ENCODE measurements at regions not wholly inside any gene's neighbourhood (a gene's known extent, or its start where the extent isn't known, plus 50 kb on each side); places are given as distances from the start of the nearest gene placed in this dataset.
"Not testable (repeated sequence)": the region's sequence is repeated elsewhere in the genome, so short reads cannot be mapped to it uniquely, and the experiment has no call there.

DNA sequence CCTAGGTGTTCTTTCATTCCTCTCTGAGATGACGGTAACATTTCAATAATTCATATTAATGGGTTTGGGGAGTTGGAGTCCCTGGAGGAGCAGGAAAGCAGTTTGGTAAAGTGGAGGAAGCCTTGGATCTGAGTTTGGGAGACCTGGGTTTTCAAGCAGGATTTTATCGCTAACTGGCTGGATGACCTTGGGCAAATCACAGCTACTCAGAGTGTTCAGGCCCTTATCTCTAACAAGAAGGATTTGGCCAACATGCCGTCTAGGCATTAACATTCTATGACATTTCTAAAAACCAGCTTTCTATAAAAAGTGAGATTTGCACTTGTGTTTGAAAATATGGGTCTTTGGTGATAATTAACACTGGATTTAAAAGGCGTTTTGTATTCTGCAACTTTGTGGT is 59.7 kb upstream of the MEX3C start (continued):
- TF ChIP-seq, protein P1, sequence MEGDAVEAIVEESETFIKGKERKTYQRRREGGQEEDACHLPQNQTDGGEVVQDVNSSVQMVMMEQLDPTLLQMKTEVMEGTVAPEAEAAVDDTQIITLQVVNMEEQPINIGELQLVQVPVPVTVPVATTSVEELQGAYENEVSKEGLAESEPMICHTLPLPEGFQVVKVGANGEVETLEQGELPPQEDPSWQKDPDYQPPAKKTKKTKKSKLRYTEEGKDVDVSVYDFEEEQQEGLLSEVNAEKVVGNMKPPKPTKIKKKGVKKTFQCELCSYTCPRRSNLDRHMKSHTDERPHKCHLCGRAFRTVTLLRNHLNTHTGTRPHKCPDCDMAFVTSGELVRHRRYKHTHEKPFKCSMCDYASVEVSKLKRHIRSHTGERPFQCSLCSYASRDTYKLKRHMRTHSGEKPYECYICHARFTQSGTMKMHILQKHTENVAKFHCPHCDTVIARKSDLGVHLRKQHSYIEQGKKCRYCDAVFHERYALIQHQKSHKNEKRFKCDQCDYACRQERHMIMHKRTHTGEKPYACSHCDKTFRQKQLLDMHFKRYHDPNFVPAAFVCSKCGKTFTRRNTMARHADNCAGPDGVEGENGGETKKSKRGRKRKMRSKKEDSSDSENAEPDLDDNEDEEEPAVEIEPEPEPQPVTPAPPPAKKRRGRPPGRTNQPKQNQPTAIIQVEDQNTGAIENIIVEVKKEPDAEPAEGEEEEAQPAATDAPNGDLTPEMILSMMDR (IDR thresholded peaks at IDR 0.05), result no peak
- TF ChIP-seq MYBL2 (CRISPR knock-in tag; IDR thresholded peaks at IDR 0.05), result no peak
- no peak for TF ChIP-seq EMX1 (CRISPR knock-in tag; IDR thresholded peaks at IDR 0.05)
- no peak for TF ChIP-seq TP53 (CRISPR knock-in tag; IDR thresholded peaks at IDR 0.05)
- no peak for TF ChIP-seq GTF2I (CRISPR knock-in tag; conservative IDR thresholded peaks at IDR 0.05)
- TF ChIP-seq SMAD4 (CRISPR knock-in tag; IDR thresholded peaks at IDR 0.05), result no peak
- TF ChIP-seq TCF7 (CRISPR knock-in tag; IDR thresholded peaks at IDR 0.05; ENCODE audit: low read depth), result no peak
- no peak for TF ChIP-seq ZBTB21 (CRISPR knock-in tag; IDR thresholded peaks at IDR 0.05; ENCODE audit: borderline replicate concordance)
- TF ChIP-seq IRF2 (CRISPR knock-in tag; IDR thresholded peaks at IDR 0.05; ENCODE audit: borderline replicate concordance, low read depth), result no peak
- TF ChIP-seq TEAD1 (CRISPR knock-in tag; IDR thresholded peaks at IDR 0.05), result no peak

DNA sequence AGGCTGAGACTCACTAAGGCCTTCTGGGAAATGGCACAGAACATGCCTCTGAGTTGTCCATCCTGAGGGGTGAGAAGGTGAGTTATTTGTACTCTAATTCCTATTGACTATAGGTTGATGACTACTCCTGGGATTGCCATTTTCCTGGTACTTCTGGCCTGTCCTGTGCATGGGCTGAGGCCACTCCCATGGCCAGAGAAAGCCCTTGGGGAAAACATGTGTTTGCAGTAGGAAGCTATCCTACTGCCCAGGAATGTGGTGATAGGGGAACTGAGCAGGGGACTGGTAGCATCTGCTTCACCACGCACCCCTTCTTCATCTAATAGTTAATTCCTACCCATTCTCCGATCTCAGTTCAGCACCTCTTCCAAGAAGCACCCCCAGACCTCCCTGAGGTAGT is 62.6 kb upstream of the MEX3C start:
- CTCF ChIA-PET, result no interaction called here
- POLR2A ChIA-PET, result no interaction called here
- Mint-ChIP-seq H3K36me3 (no peaks in the 10 kb centered on the region), H3K4me1 (no peaks in the 10 kb centered on the region), H3K9me3 (peaks cover 7% of the 10 kb centered on the region; the same call in 1 of the 2 replicates), H3K4me3 (no peak overlapping the region), H3K27ac (no peak overlapping the region), H3K27me3 (ENCODE audit: low read depth) (no peaks in the 10 kb centered on the region)
- DNase-seq (ENCODE audit: low spot score) (no peak), ATAC-seq (no peak)
- TF ChIP-seq ESRRA (CRISPR knock-in tag; IDR thresholded peaks at IDR 0.05; ENCODE audit: borderline replicate concordance) (no peak), SP1 (CRISPR knock-in tag; conservative IDR thresholded peaks at IDR 0.05) (no peak), KAT7 (CRISPR knock-in tag; IDR thresholded peaks at IDR 0.05; ENCODE audit: borderline replicate concordance) (no peak), ZNF263 (CRISPR knock-in tag; IDR thresholded peaks at IDR 0.05; ENCODE audit: low read depth) (no peak)
- TF ChIP-seq, protein P2, sequence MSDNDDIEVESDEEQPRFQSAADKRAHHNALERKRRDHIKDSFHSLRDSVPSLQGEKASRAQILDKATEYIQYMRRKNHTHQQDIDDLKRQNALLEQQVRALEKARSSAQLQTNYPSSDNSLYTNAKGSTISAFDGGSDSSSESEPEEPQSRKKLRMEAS (CRISPR knock-in tag; IDR thresholded peaks at IDR 0.05), result no peak

DNA sequence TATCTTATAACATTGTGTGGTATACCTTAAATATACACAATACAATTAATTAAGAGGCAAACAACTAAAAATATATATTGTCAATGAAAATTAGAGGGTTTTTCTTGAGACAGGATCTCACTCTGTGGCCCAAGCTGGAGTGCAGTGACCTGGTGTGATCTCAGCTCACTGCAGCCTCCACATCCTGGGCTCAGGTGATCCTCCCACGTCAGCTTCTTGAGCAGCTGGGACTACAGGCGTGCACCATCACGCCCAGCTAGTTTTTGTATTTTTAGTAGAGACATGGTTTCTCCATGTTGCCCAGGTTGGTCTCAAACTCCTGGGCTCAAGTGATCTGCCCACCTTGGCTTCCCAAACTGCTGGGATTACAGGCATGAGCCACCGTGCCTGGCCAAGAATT is 68.6 kb upstream of the MEX3C start:
- H3K27me3 Mint-ChIP-seq (ENCODE audit: low read depth); H3K4me3 Mint-ChIP-seq; H3K4me1 Mint-ChIP-seq; H3K36me3 Mint-ChIP-seq; ATAC-seq; DNase-seq (ENCODE audit: low spot score); POLR2A ChIA-PET; H3K27ac Mint-ChIP-seq: not testable (repeated sequence)
- CTCF ChIA-PET, result interaction anchor here (0.7 to 1.8 kb wide), 2 partner anchors 12 to 123 kb away, joined by 3 to 8 read pairs; no protein-coding TSS in a partner anchor
- H3K9me3 Mint-ChIP-seq, result peaks cover 16% of the 10 kb centered on the region

DNA sequence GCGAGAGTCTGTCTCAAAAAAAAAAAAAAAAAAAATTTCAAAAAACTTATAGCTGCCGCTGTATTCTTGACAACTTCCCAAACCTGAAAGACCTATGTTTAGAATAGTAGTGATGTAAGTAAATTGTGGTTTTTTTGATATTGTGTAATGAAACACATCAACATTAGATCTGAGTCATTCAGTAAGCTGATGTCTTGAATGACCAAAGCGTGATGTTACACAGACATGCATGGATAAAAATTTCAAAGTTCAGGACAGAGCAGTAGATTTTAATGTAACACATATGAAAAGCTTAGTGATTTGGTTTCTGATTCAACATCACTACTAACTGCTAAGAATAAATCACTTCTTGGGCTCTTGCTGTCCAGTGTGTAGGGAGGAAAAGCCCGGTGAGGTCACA is 69.3 kb upstream of the MEX3C start:
- CTCF ChIA-PET, result interaction anchor here (0.7 to 1.8 kb wide), 2 partner anchors 11 to 123 kb away, joined by 3 to 8 read pairs; no protein-coding TSS in a partner anchor
- H3K27me3 Mint-ChIP-seq (ENCODE audit: low read depth), result no peaks in the 10 kb centered on the region
- H3K9me3 Mint-ChIP-seq, result peaks cover 23% of the 10 kb centered on the region
- H3K4me1 Mint-ChIP-seq, result no peaks in the 10 kb centered on the region
- DNase-seq (ENCODE audit: low spot score) (no peak), ATAC-seq (no peak)
- H3K27ac Mint-ChIP-seq, result no peak overlapping the region
- H3K4me3 Mint-ChIP-seq, result no peak overlapping the region
- POLR2A ChIA-PET, result no interaction called here
- H3K36me3 Mint-ChIP-seq, result no peaks in the 10 kb centered on the region
- TF ChIP-seq, protein P3, sequence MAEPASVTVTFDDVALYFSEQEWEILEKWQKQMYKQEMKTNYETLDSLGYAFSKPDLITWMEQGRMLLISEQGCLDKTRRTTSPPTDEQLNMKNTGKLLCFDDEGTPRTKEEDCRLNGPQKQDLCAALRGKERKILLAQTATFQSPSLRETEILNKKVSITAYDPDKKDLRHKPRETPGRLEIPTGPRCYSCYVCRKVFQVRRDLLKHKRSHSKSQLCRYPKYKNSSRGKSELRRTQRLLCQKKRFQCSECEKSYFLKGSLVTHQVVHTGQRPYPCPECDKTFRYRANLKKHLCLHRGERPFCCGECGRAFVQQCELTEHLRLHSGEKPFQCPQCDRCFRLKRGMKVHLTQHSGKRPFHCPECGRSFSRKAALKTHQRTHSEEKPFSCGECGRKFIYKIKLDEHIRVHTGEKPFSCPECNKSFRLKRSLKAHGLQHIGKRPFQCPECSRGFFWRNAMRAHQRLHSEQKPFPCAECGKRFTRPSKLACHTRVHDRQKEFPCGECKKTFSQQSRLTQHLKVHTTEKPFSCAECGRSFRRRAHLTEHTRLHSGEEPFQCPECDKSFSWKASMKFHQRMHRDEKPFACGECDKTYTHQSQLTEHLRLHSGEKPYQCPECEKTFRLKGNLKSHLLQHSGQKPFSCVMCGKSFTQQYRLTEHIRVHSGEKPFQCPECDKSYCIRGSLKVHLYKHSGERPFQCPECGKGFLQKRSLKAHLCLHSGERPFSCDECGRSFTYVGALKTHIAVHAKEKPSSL (CRISPR knock-in tag; conservative IDR thresholded peaks at IDR 0.05), result no peak
- no peak for TF ChIP-seq ZNF121 (CRISPR knock-in tag; IDR thresholded peaks at IDR 0.05)
- no peak for TF ChIP-seq ZBTB21 (CRISPR knock-in tag; IDR thresholded peaks at IDR 0.05; ENCODE audit: borderline replicate concordance)
- TF ChIP-seq, protein P4, sequence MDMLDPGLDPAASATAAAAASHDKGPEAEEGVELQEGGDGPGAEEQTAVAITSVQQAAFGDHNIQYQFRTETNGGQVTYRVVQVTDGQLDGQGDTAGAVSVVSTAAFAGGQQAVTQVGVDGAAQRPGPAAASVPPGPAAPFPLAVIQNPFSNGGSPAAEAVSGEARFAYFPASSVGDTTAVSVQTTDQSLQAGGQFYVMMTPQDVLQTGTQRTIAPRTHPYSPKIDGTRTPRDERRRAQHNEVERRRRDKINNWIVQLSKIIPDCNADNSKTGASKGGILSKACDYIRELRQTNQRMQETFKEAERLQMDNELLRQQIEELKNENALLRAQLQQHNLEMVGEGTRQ (CRISPR knock-in tag; IDR thresholded peaks at IDR 0.05), result no peak
- no peak for TF ChIP-seq ZNF416 (CRISPR knock-in tag; IDR thresholded peaks at IDR 0.05)
- no peak for TF ChIP-seq NFE2L1 (CRISPR knock-in tag; IDR thresholded peaks at IDR 0.05)
- no peak for TF ChIP-seq FOXK1 (CRISPR knock-in tag; IDR thresholded peaks at IDR 0.05)
- TF ChIP-seq SMAD3 (CRISPR knock-in tag; IDR thresholded peaks at IDR 0.05; ENCODE audit: borderline replicate concordance), result no peak
- no peak for TF ChIP-seq NR2C2 (CRISPR knock-in tag; IDR thresholded peaks at IDR 0.05)
- TF ChIP-seq, protein P5, sequence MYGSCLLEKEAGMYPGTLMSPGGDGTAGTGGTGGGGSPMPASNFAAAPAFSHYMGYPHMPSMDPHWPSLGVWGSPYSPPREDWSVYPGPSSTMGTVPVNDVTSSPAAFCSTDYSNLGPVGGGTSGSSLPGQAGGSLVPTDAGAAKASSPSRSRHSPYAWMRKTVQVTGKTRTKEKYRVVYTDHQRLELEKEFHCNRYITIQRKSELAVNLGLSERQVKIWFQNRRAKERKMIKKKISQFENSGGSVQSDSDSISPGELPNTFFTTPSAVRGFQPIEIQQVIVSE (CRISPR knock-in tag; IDR thresholded peaks at IDR 0.05; ENCODE audit: borderline replicate concordance), result no peak
- TF ChIP-seq GRHL2 (CRISPR knock-in tag; IDR thresholded peaks at IDR 0.05; ENCODE audit: insufficient replicate concordance, severe bottlenecking), result no peak
- no peak for TF ChIP-seq EMX1 (CRISPR knock-in tag; IDR thresholded peaks at IDR 0.05)
- TF ChIP-seq, protein P6, sequence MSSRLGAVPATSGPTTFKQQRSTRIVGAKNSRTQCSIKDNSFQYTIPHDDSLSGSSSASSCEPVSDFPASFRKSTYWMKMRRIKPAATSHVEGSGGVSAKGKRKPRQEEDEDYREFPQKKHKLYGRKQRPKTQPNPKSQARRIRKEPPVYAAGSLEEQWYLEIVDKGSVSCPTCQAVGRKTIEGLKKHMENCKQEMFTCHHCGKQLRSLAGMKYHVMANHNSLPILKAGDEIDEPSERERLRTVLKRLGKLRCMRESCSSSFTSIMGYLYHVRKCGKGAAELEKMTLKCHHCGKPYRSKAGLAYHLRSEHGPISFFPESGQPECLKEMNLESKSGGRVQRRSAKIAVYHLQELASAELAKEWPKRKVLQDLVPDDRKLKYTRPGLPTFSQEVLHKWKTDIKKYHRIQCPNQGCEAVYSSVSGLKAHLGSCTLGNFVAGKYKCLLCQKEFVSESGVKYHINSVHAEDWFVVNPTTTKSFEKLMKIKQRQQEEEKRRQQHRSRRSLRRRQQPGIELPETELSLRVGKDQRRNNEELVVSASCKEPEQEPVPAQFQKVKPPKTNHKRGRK (CRISPR knock-in tag; IDR thresholded peaks at IDR 0.05; ENCODE audit: borderline replicate concordance), result no peak
